CD1c-positive myeloid dendritic cell (primary cell): ENCODE measurements at regions not wholly inside any gene's neighbourhood (a gene's known extent, or its start where the extent isn't known, plus 50 kb on each side); places are given as distances from the start of the nearest gene placed in this dataset.
"Not testable (repeated sequence)": the region's sequence is repeated elsewhere in the genome, so short reads cannot be mapped to it uniquely, and the experiment has no call there.

Experiments
- DNase-seq: peaks from one replicate; pipeline ENCODE4 v3.0.0-alpha.2; 2016; ENCODE audit errors: extremely low spot score

GRCh38 chrX:43225626-43226328, 430.3 kb upstream of the MAOA start:
- no peak for DNase-seq

GRCh38 chrX:43238461-43238945, 417.6 kb upstream of the MAOA start:
- DNase-seq: no peak

GRCh38 chrX:43239356-43239755, 416.7 kb upstream of the MAOA start:
- DNase-seq: no peak

- no peak for DNase-seq
These were observed 400.5 kb upstream of the MAOA start for GRCh38 chrX:43255596-43255995.

GRCh38 chrX:43266487-43266886, 389.6 kb upstream of the MAOA start:
- no peak for DNase-seq

- DNase-seq: no peak
These were observed 388.4 kb upstream of the MAOA start for GRCh38 chrX:43267652-43268051.

GRCh38 chrX:43269201-43269600, 386.9 kb upstream of the MAOA start:
- DNase-seq: no peak

GRCh38 chrX:43277879-43278278, 378.2 kb upstream of the MAOA start:
- no peak for DNase-seq

GRCh38 chrX:43278440-43278839, 377.7 kb upstream of the MAOA start:
- DNase-seq: no peak

GRCh38 chrX:43279341-43279808, 376.7 kb upstream of the MAOA start:
- DNase-seq: no peak

- no peak for DNase-seq
These were observed 372.9 kb upstream of the MAOA start for GRCh38 chrX:43283187-43283586.

GRCh38 chrX:43311625-43312024, 344.5 kb upstream of the MAOA start:
- not testable (repeated sequence) for DNase-seq

GRCh38 chrX:43313035-43313434, 343.1 kb upstream of the MAOA start:
- DNase-seq: no peak

GRCh38 chrX:43314525-43314924, 341.6 kb upstream of the MAOA start:
- no peak for DNase-seq

GRCh38 chrX:43315622-43316021, 340.5 kb upstream of the MAOA start:
- DNase-seq: no peak

- DNase-seq: no peak
These were observed 340.0 kb upstream of the MAOA start for GRCh38 chrX:43316146-43316545.

GRCh38 chrX:43317378-43317777, 338.7 kb upstream of the MAOA start:
- DNase-seq: no peak

- no peak for DNase-seq
These were observed 327.6 kb upstream of the MAOA start for GRCh38 chrX:43328358-43328946.

GRCh38 chrX:43333543-43333942, 322.6 kb upstream of the MAOA start:
- no peak for DNase-seq

GRCh38 chrX:43345166-43345565, 310.9 kb upstream of the MAOA start:
- DNase-seq: no peak

- DNase-seq: peak; percentile 42
These were observed 306.7 kb upstream of the MAOA start for GRCh38 chrX:43349363-43349762.

- no peak for DNase-seq
These were observed 305.2 kb upstream of the MAOA start for GRCh38 chrX:43350935-43351334.

GRCh38 chrX:43357741-43358140, 298.4 kb upstream of the MAOA start:
- no peak for DNase-seq

GRCh38 chrX:43373032-43373431, 283.1 kb upstream of the MAOA start:
- no peak for DNase-seq
